Posterior cingulate gyrus (tissue), 11 donors: ENCODE measurements at regions not wholly inside any gene's neighbourhood (a gene's known extent, or its start where the extent isn't known, plus 50 kb on each side); places are given as distances from the start of the nearest gene placed in this dataset.
"Not testable (repeated sequence)": the region's sequence is repeated elsewhere in the genome, so short reads cannot be mapped to it uniquely, and the experiment has no call there.

Source experiments
- DNase-seq, 10 donors: peaks; one replicate each; pipeline versions ENCODE4 v3.0.0 to v3.0.0-alpha.2; 2020 to 2021; ENCODE audit warnings: mixed read lengths in 3 of 10
- intact Hi-C: fragments of 100-400 bp; cut with DNase I; formaldehyde crosslinking; loops from one replicate; pipeline ENCODE4 v1.15.1; 2023

GRCh38 chr3:110933821-110934426 is 137.7 kb upstream of the NECTIN3 start:
- DNase-seq: no peak
- intact Hi-C loops: no loop called here

DNA sequence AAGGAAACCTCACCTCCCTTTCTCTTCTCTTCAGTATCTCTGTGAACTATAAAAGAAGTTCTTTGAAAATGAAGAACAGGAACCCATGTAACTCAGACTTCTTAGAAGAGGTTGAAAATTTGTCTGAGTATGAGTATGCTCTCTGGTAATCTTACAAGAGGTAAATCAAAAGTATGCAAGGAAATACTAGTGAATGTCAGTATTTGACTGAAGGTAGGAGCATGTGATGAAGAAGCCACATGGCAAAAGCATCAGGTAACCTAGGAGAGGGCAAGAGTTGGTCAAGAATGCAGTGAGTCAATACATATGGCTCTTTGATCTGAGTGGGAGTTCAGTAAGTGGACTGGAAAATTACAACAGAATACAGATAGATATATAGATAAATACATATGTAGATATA is 133.0 kb upstream of the NECTIN3 start:
- no peak for DNase-seq
- intact Hi-C loops: no loop called here

GRCh38 chr3:110940055-110940454 is 131.6 kb upstream of the NECTIN3 start:
- intact Hi-C loops: no loop called here
- DNase-seq: no peak

DNA sequence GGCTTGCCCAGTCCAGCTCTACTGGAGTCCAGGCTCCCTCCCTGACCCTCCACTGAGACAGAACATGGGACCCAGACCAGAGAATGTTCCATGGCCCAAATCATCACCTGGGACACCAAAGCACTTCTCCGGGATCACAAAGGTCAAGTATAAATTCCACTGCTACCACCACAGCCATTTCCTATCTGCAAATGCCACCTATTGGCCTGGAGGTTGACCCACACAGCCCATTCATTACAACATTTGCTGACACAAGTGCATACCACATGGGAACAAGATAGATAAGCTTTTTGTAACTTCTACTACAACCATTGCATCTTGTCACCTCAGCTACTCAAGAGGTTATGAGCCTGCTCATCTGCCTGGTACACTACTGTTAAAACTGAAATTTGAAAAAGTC is 126.8 kb upstream of the NECTIN3 start:
- DNase-seq: peak in 1 of 10 donors; percentile 63
- intact Hi-C loops: no loop called here

DNA sequence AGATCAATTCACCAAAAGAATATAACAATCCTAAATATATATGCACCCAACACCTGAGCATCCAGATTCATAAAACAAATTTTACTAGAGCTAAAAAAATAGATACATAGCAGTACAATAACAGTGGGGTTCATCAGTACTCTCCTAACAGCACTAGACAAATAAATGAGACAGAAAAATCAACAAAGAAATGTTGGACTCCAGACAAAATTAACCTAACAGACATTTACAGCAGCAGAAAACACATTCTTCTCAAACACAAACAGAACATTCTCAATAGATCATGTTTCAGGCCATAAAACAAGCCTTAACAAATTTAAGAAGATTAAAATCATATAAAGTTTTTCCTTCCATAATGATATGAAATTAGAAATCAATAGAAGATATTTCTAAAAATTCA is 124.8 kb upstream of the NECTIN3 start:
- intact Hi-C loops: no loop called here
- DNase-seq: no peak

- intact Hi-C loops, DNase-seq: not testable (repeated sequence)
Measured at GRCh38 chr3:110949194-110949593, 122.4 kb upstream of the NECTIN3 start.

GRCh38 chr3:110955301-110955880 is 116.2 kb upstream of the NECTIN3 start:
- intact Hi-C loops: no loop called here
- DNase-seq: no peak

DNA sequence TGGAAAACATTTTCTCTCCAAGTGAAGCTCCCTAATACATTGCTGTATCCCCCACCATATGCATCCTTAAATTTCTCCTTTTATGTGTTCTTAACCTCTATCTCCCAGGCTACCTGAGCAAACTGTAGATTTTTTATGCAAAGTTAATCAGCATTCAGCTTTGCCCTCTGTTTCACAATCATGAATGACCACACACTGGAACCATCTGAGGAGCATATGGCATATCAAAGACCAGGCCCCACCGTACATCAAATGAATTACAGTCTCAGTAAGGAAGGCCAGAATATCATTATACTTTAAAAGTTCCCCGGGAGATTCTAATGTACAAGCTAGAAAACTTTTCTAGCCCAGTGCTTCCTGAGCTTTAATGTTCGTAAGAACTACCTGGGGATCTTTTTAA is 115.5 kb upstream of the NECTIN3 start:
- intact Hi-C loops: no loop called here
- DNase-seq: no peak

- DNase-seq: no peak
Measured at GRCh38 chr3:110957247-110958025, 114.2 kb upstream of the NECTIN3 start.

DNA sequence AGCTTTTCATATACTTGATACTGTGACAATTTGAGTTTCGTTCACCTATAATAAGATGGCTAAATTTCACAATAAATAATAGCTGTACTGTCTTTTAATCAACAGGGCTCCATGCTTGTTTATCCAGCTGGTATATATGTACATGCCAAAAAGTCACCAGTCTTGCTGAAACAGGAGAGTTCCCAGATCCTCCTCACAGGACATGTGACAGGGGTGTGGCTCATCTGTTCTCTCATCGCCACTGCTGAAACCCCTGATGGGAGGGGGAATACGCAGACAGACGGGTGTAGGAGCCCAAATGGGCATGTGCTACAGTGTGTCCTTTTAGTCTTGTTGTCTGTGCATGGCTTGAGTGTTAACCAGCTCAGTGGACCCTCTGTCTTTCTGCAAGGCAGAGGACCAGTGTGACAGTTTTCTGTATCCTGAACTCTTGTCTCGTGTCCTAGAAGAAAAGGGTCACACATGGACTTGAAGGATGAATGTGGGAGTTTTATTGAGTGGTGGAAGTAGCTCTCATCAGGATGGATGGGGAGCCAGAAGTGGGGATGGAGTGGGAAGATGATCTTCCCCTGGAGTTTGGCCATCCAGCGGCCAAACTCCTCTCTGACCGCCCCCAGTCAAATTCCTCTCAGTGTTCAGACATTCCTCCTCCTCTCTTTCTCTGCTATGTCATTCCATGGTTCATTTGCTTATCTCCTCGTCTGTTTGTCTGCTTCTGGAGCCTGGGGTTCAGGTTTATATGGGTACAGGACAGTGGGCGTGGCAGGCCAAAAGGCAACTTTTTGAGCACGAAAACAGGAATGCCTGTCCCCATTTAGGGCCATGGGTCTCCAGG is 113.1 kb upstream of the NECTIN3 start:
- no peak for DNase-seq
- intact Hi-C loops: no loop called here

More at GRCh38 chr3:110957247-110958025, 114.2 kb upstream of the NECTIN3 start:
- intact Hi-C loops: no loop called here

DNA sequence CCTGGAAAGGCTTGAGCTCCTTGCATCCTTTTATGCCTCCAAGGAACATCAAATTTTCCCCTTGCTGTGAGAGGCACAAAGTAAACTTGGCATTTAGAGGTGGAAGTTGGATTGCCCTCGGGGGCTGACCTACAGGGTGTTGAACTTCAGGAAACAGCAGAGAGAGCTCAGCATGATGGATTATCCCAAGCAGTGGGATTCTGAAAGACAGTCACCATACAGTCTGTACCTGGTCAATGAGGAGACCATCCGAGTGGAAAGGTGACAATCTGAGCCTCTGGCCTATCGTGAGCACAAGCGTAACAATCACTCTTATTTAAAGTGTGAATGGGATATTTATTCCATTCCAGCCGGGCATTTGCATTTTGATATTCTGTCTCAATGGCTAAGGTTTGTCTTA is 105.6 kb upstream of the NECTIN3 start:
- no peak for DNase-seq
- intact Hi-C loops: no loop called here

- intact Hi-C loops: no loop called here
- DNase-seq: no peak
Measured at GRCh38 chr3:110966966-110967663, 104.5 kb upstream of the NECTIN3 start.

DNA sequence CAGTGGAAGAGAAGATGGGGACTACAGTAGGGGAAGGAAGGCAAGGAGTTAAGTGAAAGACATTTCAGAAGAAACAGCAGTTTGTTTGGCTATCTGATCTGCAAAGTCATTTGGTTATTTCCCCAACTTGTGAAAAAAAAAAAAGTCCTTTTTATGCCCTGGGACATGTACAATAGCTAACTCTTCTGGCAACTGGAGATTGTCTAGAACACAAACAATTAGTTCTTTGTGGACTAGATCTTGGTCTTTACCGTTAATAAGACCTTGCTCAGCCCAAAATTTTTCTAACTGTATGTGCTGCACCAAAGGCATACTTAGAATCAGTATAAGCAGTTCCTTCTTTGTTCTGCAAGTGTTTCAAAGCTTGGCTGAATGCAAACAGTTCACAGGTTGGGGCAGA is 103.5 kb upstream of the NECTIN3 start:
- DNase-seq: no peak
- intact Hi-C loops: no loop called here

- intact Hi-C loops: no loop called here
- DNase-seq: no peak
Measured at GRCh38 chr3:110969229-110970211, 102.1 kb upstream of the NECTIN3 start.

- intact Hi-C loops: no loop called here
- no peak for DNase-seq
Measured at GRCh38 chr3:110971010-110971601, 100.5 kb upstream of the NECTIN3 start.

DNA sequence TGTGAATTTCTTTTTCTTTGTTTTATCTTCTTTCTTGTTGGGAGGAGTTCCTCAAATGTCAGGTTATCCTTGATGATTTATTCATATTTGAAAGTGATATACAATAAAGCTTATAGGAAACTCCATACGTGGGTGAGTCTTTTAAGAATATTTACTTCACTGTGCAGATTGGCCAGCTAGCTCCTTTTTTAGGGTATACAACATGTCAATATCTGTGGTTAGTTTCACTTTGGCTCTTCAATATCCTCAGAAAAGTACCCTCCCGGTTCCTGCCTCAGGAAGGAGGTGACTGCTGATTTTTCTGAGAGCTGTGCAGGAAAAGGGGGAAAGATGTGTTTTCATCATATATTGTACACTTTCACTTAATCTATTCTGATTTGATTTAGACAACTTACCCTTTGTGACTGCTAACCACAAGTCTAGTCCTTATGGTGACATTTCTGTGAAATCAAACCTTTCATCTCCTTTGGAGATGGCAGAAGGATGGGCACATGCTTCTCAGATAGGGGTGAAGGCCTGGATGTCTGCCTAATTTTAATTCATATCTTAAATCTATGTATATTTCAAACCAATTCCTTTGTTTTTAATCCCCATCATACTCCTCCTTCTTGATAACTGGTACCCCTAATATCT is 98.2 kb upstream of the NECTIN3 start:
- no peak for DNase-seq
- intact Hi-C loops: no loop called here

DNA sequence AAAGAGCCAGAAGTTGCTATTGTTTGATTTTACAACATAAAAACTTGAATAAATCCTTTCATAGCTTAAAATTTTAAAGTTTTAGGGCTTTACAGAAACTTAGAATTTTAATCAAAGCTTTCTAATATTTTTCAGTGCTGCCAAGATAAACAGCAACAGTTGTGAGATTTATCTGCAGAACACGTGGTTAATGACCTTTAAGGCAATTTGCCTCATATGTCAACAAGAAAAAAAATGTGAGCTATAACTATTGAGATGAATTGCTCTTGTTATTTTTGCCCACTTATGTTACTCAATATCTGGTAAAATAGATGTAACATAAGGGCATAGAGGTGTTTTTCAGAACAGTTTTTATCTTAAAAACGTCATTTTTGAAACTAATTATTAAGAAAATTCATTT is 96.7 kb upstream of the NECTIN3 start:
- intact Hi-C loops: no loop called here

GRCh38 chr3:110984456-110985250 is 87.0 kb upstream of the NECTIN3 start:
- intact Hi-C loops: no loop called here
- no peak for DNase-seq

More for the DNA sequence above, 96.7 kb upstream of the NECTIN3 start:
- DNase-seq: no peak
